Stimulated activated CD8-positive, alpha-beta memory T cell treated with anti-CD3 and anti-CD28 coated beads, Interleukin-15, amount 100 ng/mL, for 1 hour (primary cell): ENCODE measurements at regions not wholly inside any gene's neighbourhood (a gene's known extent, or its start where the extent isn't known, plus 50 kb on each side); places are given as distances from the start of the nearest gene placed in this dataset.

Experiments
- DNase-seq: peaks from one replicate; pipeline ENCODE4 v3.0.0-alpha.2; 2020; ENCODE audit warnings: low read depth

DNA sequence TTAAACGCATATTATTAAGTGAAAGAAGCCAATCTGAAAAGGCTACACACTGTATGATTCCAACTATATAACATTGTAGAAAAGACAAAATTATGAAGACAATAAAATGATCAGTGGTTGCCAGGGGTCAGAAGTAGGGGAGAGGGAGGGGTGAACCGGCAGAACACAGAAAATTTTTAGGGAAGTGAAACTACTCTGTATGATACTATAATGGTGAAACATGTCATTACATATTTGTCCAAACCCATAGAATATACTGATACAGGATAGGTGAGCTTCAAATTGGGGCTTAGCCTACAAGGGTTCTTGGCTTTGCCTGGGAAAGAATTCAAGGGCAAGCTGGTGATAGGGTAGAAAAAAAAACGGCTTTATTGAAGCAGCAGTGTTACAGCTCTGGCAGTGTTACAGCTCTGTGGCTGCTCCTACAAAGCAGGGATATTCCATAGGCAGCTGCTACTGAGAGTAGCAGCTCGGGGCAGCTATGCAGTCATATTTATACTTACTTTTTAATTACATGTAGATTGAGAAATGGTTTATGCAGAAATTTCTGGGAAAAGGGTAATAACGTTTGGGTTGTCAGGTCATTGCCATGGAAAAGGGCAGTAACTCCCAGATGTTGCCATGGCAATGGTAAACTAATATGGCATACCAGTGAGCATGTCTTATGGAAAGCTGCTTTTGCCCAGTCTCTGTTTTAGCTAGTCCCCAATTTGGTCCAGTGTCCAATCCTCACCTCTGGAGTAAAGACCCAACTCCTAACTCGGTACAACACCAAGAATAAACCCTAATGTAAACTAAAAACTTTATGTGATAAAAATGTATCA lies 125.1 kb upstream of the SLC25A36 start:
- no peak for DNase-seq

DNA sequence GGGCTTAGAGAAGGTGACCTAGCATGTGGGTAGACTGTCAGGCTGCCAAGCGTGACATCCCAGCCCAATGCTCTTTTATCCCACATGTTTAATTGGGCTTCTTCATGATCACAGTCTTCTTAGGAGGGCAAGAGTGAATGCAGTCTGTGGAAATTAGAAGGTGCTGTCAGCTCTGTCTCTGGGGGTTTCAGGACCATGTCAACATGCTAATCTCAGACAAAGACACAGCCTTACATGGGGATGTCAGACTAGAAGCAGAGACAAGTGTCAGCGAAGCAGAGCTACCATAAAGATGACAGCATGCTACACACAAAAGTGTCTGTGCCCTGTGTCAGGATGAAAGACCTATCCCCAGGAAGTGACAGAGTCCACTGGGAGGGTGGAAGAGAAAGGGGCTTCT lies 120.1 kb upstream of the SLC25A36 start:
- no peak for DNase-seq

DNA sequence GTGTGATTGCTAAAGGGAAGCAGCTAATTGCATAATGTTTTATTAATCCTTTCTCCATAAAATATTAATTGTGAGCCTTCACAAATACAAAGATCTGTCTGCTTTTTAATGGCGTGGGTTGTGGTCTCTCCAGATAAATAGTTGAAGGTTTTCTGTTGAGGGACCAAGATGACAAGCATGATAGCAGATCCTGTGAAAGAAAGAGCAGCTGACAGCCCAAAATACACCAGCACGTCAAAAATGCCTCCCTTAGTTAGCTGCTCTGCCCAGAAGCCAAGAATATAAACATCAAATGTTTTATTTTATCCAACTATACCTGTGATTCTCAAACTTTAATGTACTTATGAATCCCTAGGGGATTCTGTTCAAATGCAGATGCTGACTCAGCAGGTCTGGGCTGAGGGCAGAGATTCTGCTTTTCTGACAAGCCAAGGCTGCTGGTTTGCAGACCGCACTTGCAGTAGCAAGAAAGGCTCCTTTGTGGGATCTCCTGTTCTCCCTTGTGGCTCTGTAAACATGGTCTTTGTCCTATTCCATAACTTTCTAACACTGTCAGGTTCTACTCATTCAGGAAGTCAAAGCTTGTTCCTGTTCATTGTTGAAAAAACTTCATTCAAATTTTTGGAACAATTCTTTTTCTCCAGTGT lies 119.1 kb upstream of the SLC25A36 start:
- no peak for DNase-seq

DNA sequence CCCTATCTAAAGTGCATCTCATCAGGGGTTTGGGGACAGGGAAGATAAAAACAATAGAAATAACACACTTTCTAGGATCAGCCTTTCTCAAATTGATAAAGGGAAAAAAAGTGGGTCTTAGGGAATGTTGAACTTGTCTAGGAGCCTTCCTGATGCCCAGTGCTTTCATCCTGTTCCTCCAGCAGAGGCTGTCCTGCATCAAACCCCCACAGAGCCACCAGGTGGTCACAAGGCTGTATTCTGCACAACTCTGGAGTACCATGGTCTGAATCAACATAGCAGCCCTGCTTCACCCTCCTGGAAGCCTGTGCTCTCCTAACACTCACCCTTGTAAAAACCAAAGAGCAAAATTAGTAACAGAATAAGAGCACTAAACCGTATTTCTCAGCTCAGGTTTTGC lies 118.5 kb upstream of the SLC25A36 start:
- DNase-seq: no peak

DNA sequence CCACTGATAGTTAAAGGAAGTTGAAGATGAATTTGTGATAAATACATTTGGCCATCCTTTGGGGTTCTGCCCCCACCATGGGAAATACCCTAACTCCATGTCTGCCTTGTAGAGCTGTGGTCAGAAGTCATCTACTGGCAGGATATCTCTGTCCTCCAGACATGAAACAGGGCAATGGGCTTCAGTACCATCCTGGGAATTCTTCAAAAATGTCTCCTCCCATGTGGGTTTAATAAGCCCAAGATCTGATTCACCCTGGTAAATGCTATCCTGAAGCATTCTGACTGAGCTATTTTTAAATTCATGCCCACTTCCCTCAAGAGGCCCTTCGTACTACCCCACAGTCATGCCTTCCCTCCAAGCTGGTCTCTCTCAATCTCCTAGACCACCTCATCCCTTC lies 113.7 kb upstream of the SLC25A36 start:
- DNase-seq: no peak

DNA sequence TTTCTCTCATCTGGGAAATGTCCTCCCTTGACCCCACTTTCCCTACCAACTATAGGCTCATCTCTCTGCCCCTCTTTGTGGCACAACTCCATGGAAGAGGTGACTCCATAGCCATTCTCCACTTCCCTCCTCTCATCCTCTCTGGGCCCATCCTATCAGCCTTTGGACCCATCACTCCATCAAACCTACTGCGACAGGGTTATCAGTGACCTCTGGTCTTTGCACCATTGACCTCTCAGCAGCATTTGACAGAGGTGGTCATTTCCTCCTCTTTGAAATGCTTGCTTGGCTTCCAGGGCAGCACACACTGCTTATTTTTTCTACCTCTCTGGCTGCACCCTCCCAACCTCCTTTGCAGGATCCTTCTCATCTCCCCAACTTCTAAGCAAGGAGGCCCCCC lies 113.1 kb upstream of the SLC25A36 start:
- DNase-seq: no peak

DNA sequence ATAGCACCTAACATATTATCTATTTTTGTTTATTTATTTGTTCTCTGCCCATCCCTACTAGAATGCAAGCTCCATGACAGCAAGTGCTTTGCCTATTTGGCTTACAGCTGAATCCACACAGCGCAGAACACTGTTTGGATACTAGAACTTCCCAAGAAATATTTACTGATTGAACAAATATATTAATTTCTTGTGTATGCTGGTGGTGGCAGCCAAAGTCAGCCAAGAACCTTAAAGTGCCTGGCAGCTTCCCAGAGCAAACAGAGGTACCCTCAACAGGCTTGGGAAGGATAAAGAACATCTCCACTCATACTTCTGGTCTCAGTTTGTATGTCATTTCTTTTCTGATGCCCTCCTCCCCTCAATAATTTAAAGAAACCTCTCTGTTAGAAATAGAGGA lies 111.8 kb upstream of the SLC25A36 start:
- no peak for DNase-seq

DNA sequence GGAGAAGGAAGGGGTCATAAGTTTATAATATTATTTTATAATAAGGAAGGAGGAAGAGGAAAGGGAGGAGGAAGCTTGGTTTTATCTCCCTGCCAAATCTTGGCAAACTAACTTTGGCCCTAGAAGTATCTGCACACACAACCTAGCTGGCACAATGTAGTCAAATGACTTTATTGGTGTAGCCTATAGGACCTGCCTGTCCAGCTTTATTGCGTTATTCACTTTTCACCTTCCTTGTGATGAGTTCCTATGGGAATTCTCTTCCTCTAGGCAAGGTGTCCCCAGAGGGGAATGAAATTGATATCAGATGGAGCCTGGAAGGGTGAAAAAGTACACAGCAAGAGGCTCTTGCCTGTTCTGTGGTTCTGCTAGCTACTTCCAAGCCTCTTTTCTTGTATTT lies 111.2 kb upstream of the SLC25A36 start:
- no peak for DNase-seq

DNA sequence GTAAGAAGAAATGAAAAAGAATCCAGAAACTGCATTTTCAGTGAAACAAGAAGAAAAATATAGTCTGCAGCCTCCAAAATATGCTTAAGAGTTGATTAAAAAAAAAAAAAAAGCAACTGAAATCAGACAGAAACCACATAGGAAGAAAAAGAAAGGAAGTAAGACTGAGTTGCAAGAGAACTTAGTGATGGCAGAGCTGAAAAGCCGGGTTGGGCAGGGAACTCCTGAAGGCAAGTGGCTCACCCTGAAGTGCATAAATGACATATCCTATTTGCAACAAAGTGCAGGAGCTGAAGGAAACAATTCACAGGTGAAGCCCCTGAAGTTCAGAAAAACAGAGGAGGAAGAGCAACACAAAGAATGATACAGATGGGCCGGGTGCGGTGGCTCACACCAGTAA lies 108.8 kb upstream of the SLC25A36 start:
- DNase-seq: no peak

DNA sequence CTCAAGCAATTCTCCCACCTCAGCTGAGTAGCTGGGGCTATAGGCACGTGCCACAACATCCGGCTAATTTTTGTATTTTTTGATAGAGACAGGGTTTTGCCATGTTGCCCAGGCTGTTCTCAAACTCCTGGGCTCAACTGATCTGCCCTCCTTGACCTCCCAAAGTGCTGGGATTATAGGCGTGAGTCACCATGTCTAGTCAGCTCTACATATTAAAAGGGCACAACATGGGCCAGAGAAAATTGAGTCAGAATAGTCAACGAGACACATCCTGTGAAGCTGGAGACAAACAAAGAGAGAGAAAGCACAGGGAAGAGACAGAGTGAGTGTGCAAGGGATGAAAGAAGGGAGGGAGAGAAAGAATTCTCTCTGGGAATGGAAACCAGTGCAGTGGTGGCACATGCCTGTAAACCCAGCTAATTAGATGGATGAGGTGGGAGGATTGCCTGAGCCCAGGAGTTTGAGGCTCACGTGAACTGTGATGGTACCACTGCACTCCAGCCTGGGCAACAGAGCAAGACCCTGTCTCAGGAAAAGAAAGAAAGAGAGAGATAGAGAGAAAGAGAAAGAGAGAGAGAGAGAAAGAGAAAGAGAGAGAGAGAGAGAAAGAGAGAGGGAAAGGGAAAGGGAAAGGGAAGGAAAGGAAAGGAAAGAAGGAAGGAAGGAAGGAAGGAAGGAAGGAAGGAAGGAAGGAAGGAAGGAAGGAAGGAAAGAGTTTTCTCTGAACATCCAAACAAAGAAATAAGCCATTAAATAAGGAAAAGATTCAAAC lies 107.2 kb upstream of the SLC25A36 start:
- DNase-seq: no peak

DNA sequence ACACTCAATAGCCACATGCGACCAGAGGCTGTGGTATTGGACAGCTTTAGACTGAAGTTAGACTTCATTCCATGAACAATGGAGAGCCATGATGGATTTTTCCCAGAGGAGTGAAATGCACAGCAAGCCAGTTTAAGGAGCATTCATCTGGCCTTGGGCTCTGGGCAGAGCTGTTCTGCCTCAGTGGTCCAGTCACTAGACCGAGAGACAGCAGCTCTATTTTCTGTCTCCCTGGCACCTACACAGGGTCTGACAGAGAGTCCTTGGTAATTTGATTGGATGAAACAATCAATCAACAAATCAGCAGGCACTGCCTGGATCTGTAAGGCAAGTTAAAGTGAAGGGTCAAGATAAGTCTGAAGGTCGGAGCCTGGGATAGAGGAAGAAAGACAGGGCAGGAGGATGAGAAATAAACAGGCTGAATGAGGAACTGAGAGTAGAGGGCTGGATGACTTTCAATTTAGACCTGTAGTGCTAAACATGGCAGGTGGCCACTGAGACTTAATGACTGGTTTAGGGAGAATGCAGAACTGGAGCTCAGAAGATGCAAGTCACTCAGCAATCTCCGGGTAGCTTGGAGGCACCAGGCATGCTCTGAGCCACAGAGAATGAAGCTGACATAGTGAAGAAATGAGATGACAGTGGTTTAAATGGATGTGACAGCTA lies 98.5 kb upstream of the SLC25A36 start:
- no peak for DNase-seq

DNA sequence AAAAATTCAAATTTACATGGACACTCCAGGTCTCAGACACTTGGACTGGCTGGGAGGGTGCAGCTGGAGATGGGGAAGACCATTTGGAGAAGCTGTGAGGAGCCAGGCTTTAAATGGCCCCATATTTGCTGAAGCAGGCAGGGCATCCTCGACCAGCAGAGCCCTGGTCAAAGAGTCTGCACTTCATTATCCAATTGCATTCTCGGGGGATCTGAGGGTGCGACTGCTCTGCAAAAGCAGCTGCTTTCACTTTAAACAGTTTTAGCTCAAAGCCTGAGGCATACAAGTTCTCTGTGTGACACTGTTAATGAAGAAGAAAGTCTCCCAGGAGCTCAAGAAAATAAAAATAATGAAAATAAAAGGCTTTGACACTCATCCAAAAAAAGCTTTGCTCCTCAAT lies 98.0 kb upstream of the SLC25A36 start:
- no peak for DNase-seq

DNA sequence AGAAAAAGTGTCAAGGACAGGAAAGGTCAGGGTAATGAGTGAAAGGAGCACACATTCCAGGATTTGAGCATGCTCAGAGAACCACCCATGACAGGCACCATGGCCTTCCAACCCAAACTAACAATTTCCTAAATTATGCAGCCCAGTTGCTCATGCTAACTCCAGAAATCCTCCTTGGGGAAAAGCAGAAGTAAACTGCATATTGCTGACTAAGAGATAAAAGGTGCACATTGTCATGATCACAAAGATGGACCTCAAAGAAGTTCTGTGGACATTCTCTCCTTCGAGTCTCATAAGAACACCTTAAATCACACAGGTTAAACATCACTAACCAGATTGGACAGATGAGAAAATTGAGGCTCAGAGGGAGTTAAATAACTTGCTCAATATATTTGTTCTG lies 97.6 kb upstream of the SLC25A36 start:
- no peak for DNase-seq

DNA sequence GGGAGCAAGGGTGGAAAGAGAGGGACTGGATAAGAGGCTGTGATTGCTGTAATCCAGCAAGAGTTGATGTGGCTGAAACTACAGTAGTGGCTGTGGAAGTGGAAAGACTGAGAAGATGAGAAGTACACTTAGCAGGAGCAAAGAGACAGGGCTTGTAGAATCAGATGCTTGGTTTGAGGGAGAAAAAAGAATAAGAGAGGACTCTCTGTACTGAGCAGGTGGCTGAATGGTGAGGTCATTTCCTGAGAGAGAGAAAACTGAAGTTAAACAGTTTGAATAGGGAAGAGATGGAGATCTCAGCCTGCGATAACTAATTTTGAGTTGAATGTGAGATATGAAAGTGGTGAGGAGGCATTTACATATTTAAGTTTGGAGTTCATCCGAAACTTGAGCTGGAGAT lies 95.8 kb upstream of the SLC25A36 start:
- DNase-seq: no peak

DNA sequence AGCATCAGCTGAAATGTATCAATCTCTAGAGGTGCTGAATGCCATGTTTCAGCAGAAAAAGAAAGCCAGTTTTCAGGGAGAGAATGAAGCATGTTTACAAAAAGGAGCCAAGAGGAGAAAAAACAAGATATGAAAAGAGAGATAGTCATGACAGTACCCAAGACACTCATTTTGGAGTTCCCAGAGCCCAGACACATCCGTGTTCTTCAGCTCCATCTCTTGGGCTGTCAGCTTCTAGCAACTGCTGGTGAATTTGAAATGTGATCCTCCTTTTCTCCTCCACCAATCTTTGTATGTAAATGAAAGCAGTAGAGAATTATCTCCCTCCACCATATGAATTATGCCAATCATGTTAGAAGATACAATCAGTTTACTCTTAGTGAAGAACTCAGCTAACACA lies 93.0 kb upstream of the SLC25A36 start:
- DNase-seq: no peak

DNA sequence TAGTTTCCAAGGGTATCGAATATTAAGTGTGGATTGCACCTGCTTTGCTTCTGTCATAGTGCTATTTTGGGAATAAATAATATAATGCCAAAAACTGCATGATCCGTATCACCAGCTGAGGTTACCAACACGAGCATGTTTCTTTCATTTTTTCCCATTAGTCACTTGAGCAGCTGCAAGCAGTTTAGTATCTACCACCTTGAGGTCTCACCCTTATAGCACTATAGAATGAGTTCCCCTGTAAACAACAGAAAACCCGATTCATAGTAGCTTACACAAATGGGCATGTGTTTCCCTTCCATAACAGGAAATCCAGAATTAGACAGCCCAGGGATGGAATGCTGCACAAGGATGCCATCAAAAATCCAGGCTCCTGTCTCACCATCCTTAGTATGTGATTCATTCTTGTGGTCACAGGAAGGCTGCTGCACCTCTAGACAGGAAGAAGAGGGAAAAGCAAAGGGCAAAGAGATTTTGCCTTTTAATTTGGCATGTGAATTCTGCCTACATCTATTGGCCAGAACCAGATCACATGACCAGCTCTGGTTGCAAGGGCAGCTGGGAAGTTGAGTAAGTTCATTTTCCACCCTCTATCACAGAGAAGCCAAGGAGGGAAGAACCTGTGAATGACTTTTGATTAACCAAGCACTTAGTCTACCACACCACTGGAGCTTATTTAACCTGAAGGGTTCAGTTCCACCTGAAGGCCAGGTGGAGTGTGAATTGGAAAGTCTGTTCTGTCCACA lies 91.3 kb upstream of the SLC25A36 start:
- DNase-seq: no peak

DNA sequence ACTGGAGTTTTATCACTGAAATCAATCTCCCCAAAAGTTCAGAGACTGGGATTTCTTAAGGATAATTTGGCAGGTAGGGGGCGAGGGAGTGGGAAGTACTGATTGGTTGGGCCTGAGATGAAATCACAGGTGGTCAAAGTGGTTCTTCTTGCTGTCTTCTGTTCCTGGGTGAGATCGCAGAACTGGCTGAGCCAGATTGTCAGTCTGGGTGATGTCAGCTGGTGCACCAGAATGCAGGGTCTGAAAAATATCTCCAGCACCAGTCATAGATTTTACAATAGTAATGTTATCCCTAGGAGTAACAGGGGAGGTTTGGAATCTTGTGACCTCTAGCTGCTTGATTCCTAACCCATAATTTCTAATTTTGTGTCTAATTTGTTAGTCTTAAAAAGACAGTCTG lies 86.7 kb upstream of the SLC25A36 start:
- DNase-seq: no peak

DNA sequence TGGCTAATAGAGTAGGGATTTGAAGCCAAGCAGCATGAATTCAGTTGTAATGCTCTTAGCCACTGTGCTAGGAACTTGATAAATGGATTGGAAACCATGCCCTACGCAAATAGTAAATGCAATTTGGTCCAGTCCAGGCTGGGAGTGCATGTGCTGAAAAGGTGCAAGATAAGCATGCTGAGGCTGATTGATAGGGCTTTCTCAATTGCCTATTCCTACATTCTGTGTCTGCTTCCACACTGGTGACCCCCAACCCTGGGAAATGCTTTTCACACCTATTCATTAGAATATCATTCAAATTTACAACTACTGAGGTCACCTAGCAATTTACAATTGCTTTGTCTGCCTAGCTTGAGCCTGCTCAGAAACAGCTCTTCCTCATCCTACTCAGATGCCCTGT lies 84.7 kb upstream of the SLC25A36 start:
- DNase-seq: no peak

DNA sequence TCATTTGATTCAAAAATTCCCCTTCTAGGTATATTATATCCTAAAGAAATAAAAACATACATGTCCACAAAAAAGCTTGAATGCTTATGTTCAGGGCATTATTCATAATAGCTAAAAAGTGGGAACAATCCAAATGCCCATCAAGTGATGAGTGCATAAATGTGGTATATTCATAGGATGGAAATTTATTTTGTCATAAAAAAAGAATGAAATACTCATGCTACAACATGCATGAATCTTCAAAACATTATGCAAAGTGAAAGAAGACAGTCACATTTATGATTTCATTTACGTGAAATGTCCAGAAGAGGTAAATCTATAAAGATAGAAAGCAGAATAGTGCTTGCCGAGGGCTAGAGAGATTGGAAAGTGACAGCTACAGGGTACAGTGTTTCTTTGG lies 83.6 kb upstream of the SLC25A36 start:
- DNase-seq: no peak

DNA sequence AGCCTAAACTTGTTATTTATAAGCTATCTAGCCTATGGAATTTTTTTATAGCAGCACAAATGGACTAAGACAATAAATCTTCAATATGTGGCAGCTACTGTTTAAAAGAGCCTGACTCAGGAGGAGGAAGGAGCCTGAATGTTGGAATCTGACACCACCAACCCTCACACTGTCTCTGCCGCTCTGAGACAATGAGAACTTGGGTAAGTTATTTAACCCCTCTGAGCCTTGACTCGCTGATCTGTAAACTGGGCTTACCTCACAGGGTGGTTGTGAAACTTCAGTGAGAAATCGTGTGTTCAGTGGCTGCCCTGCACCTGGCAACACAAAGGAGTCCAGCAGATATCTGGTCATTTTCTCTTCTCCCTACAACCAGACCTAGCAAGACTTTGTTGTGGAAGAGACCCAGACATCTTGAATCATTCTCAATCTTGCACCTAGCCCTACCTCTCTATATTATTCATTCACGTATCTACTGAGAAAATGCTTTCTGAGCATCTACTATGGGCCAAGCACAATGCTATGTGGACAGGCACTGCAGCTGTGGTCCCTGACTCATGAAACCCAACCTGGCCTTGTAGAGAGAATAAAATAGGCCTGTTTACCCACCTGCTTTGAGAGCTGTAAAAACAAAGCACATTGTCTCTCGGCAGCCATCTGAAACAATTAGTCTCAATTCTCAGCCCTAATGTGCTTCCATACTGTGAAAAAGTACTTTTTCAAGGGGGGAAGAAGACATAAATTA lies 81.9 kb upstream of the SLC25A36 start:
- no peak for DNase-seq

DNA sequence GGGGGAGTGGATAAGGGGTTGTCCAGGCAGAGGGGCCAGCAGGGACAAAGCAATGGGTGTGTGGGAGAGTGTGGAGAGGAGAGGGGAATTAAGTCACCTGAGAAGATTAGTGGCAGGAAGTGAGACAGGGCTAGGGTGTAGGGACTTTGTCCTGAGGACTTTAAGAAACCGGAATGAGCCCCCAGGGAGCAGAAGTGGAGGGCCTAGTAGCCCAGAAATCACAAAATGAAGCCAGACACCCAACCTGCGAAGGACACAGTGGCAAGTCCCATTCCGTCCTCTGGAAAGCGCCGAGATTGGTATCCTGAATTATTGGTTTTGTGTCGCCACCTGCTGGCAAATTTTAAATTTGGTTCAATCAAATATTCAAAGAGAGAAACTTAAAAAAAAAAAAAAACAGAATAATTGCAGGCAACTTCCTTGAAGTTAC lies 78.0 kb upstream of the SLC25A36 start:
- DNase-seq: peak; percentile 4
